Astrocyte of the cerebellum (primary cell): ENCODE measurements at regions not wholly inside any gene's neighbourhood (a gene's known extent, or its start where the extent isn't known, plus 50 kb on each side); places are given as distances from the start of the nearest gene placed in this dataset.

Source experiments
- DNase-seq: peaks from one replicate; pipeline ENCODE4 v3.0.0-alpha.2; 2011; ENCODE audit warnings: low read depth
- H3K4me3 ChIP-seq: 2 replicates; pipeline ENCODE4 v1.5.1; 2011; ENCODE audit warnings: mild to moderate bottlenecking, low read depth, low read length, moderate library complexity
- in situ Hi-C: cut with HindIII; loops from 2 replicates; pipeline ENCODE4 v1.10.0; 2017; ENCODE audit warnings: low sequenced_read_pairs
- TF ChIP-seq, protein P1 (sequence below): IDR thresholded peaks from 2 replicates; pipeline ENCODE4 v1.5.1; 2012; ENCODE audit warnings: low read length, low read depth, moderate library complexity, mild to moderate bottlenecking; ENCODE audit errors: missing control alignments

DNA sequence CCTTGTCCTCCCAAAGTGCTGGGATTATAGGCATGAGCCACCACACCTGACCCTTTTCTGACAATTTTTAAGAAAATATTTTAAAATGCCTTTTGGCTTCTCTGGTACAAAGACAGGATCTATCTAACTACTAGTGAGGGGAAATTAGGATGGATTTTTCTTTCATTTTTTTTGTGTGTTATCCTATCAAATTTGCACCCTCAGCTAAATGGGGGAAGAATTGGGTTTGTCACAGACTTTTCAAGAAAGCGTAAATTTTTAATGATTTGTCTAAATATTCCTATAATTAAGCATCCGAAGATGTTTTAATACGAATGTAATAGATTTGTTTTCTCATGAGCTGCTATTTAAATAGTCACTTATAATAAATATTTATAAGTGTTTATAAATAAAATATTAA is 340.0 kb upstream of the ETAA1 start:
- TF ChIP-seq, protein P1, sequence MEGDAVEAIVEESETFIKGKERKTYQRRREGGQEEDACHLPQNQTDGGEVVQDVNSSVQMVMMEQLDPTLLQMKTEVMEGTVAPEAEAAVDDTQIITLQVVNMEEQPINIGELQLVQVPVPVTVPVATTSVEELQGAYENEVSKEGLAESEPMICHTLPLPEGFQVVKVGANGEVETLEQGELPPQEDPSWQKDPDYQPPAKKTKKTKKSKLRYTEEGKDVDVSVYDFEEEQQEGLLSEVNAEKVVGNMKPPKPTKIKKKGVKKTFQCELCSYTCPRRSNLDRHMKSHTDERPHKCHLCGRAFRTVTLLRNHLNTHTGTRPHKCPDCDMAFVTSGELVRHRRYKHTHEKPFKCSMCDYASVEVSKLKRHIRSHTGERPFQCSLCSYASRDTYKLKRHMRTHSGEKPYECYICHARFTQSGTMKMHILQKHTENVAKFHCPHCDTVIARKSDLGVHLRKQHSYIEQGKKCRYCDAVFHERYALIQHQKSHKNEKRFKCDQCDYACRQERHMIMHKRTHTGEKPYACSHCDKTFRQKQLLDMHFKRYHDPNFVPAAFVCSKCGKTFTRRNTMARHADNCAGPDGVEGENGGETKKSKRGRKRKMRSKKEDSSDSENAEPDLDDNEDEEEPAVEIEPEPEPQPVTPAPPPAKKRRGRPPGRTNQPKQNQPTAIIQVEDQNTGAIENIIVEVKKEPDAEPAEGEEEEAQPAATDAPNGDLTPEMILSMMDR = no peak
- no peak for DNase-seq
- in situ Hi-C loops = no loop called here
- H3K4me3 ChIP-seq = no peak overlapping the region

DNA sequence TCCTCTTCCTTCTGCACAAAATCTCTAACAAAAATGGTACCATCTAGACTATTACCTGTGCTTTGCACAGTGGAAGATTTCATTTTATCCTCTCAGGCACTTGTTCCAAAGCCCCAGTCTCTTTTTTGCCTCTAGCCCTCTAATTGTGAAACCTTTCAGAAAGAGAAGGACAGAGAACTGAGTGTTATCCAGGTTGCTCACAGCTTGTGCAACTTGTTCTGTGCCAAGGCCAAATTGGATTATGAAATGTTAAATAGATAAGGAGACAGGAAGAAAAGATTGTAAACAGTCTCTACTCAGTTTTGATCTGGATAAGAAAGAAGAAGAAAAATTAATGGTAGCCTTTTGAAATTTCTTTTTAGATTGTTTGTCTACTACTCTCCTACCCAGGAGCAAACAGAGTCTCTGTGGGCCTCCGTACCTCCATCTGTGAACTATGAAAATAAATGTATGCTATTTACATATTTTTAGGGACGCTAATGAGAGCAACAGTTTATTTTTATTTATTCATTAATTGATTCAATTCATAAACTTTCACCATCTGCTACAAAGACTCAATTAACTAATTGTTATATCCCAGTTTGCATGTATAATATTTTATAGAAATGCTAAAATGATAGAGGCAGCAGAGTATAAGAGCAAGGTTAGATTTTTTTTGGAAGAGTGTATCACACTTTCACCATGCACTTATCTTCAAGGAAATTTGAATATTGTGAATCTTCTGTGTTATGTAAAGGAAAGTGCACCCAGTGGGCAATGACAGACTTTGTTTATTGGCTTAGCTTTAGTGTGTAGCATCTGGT is 339.0 kb upstream of the ETAA1 start:
- TF ChIP-seq, protein P1 = no peak
- no peak for DNase-seq
- in situ Hi-C loops = no loop called here
- no peak overlapping the region for H3K4me3 ChIP-seq

DNA sequence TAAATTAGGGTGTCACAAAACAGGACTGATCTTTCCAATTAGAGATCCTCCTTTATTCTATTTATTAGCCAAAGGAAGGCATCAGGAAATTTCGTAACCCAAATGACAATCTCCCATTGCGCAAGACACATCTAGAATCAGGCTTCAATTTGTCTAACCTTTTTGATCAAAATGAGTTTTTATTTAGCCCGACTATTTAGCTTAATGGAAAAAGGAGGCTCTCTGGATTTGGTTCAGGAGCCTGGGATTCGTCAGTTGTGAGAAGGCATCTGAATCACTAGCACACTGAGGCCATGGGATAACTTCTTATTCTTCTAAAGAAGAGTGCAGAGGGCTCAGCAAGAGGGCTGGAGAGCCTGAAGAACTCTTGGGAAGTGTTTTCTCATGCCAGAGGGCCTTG is 332.1 kb upstream of the ETAA1 start:
- TF ChIP-seq, protein P1 = no peak
- H3K4me3 ChIP-seq = no peak overlapping the region
- DNase-seq = no peak
- in situ Hi-C loops = no loop called here

DNA sequence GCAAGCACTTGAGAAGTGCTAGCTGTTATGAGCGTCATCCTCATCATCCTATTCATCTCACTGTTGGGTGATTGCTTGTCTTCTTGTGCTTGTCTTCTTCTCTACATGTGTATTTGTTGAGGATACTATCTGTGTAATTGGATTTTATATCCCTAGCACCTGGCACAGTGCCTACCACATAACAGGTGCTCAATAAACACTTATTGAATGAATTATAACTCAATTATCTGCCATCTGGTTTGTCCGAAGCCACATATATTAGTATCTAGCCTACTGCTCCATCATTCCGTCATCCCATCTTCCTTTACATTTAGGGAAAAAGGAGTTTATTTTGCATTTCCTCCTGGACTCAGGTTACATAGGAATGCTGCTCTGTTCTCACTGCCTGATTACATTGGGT is 330.4 kb upstream of the ETAA1 start:
- TF ChIP-seq, protein P1 = no peak
- in situ Hi-C loops = no loop called here
- DNase-seq = no peak
- no peak overlapping the region for H3K4me3 ChIP-seq

DNA sequence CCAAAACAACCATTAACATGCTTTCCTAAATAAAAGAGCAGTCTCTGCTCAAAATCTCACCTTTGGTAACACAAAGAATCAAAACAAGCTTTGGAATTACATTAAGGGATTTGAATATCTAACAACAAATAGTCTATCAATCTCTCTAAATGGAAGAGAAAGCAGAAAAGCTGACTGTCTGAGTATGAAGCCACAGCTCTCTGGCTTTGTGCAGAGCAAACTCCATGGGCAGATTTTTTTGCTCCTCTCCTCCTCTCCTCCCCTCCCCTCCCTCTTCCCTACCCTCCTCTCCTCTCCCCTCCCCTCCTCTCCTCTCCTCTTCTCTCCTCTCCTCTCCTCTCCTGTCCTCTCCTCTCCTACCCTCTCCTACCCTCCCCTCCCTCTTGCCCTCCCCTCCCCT is 329.5 kb upstream of the ETAA1 start:
- TF ChIP-seq, protein P1 = no peak
- no peak overlapping the region for H3K4me3 ChIP-seq
- in situ Hi-C loops = no loop called here
- DNase-seq = no peak

DNA sequence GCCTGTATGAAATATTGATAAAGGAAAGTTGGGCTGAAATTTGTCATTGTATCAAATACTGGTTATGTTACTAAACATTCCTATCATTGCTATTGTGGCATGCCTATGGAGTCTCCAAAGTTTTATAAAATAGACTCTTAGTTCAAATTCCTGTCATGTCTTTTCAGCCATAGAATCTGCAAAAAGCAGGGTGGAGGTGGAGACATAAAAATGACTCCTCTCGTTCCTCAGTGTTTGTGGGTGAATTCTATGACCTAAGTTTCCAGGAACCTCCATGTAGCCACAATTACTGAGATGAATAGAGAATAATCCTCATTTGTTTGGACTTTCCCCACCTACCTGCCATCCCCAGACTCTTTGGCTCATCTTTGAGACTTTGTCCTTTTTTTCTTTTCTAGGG is 326.3 kb upstream of the ETAA1 start:
- TF ChIP-seq, protein P1 = no peak
- DNase-seq = no peak
- in situ Hi-C loops = no loop called here

DNA sequence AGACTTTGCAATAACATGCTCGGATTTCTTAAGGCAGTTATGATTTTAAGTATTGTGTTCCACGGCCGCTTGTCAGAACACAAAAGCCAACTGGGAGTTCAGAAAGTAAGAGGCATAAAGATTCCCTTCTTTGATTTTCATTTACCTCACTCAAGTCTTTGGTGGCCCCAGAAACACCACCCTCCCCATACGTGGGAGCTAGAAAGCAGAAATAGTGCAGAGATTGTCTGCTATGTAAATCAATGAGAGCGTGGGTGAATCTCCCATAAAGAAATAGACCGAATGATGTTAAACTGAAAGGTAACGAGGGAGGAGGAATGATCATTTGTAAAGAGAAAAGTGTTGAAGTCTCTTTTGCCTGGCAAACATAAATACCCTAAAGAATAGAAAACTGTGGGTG is 322.1 kb upstream of the ETAA1 start:
- in situ Hi-C loops = no loop called here
- TF ChIP-seq, protein P1 = no peak
- H3K4me3 ChIP-seq = no peak overlapping the region
- DNase-seq = no peak

More for the DNA sequence above, 326.3 kb upstream of the ETAA1 start:
- H3K4me3 ChIP-seq = no peak overlapping the region
